ENCODE measurements at regions not wholly inside any gene's neighbourhood (a gene's known extent, or its start where the extent isn't known, plus 50 kb on each side); places are given as distances from the start of the nearest gene placed in this dataset.

DNA sequence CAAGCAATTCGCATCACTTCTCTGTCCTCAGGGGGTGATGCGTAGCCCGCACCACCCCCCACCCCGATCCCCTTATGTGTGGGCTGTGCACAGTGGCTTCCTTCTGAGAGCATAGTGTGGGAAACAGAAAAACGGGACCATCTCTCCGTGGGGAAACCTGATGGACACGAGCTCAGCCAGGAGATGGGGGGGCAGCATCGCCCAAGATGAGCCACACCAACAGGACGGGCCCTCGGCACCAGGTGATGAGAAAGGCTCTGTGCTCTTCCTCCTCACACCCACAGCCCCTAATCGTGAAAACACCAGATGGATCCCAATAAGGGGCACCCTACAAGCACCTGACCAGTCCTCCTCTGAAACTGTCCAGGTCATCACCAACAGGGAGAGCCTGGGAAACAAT lies 153.6 kb downstream of the SHANK2 start:
- TF ChIP-seq, protein P1, sequence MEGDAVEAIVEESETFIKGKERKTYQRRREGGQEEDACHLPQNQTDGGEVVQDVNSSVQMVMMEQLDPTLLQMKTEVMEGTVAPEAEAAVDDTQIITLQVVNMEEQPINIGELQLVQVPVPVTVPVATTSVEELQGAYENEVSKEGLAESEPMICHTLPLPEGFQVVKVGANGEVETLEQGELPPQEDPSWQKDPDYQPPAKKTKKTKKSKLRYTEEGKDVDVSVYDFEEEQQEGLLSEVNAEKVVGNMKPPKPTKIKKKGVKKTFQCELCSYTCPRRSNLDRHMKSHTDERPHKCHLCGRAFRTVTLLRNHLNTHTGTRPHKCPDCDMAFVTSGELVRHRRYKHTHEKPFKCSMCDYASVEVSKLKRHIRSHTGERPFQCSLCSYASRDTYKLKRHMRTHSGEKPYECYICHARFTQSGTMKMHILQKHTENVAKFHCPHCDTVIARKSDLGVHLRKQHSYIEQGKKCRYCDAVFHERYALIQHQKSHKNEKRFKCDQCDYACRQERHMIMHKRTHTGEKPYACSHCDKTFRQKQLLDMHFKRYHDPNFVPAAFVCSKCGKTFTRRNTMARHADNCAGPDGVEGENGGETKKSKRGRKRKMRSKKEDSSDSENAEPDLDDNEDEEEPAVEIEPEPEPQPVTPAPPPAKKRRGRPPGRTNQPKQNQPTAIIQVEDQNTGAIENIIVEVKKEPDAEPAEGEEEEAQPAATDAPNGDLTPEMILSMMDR (IDR thresholded peaks at IDR 0.05; ENCODE audit: insufficient read depth, low read depth, low read length): no peak
- no peak for DNase-seq (ENCODE audit: low read depth)

DNA sequence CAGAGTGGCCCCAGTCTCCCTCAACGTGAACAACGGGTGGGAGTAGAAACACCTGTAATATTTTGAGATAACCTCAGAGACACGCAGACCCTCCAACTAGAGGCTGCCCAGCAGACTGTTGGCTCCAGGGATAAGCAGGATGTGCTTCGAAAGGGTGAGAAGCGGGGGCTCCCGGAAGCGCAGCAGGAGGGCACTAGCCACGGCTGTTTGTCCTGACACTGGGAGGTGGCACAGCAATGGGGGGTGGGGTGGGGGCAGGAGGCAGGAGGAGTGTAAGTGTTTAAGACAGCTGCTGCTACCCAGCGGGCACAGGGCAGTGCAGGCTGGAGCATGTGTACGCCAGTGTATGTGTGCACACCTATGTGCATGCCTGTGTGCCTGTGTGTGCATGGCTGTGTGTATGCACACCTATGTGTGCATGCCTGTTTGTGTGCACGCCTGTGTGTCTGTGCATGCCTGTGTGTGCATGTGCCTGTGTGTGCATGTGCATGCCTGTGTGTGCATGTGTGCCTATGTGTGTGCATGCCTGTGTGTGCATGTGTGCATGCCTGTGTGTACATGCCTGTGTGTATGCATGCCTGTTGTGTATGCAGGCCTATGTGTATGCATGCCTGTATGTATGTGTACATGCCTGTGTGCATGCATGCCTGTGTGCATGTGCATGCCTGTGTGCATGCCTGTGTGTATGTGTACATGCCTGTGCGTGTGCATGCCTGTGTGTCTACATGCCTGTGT lies 154.7 kb downstream of the SHANK2 start:
- DNase-seq (ENCODE audit: low read depth): no peak
- H3K4me3 ChIP-seq (ENCODE audit: low read depth, low read length): no peak overlapping the region
- TF ChIP-seq, protein P1 (IDR thresholded peaks at IDR 0.05; ENCODE audit: insufficient read depth, low read depth, low read length): no peak

More for the DNA sequence above, 153.6 kb downstream of the SHANK2 start:
- H3K4me3 ChIP-seq (ENCODE audit: low read depth, low read length): no peak overlapping the region

DNA sequence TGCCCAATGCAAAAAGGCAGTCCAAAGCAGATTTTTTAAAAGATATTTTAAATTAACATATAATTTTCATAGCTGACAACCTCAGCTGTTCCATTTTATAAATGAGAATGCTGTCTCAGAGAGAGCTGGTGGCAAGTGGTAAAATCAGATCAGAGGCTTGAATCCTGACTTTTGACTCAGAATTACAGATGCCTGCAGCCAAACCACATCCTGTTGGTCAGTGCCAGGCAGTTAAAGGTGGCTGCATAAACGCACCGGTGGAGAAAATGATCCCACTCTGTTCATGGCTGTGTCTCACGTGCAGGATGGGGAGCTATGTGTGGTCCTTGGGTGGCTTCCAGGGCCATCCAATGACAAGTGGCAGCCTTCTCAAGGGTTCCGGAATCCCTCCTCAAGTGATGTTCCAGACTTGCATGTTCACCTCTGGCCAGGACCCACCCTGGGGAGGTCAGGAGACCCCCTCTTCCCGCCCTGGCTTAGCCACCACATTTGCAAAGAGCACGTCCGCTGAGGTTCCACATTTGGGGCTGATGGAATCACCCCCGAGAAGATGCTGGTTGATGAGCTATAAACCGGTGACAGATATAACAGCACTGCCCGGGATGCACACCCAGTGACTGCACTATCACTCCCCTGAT lies 155.5 kb downstream of the SHANK2 start:
- DNase-seq (ENCODE audit: low read depth): no peak
- TF ChIP-seq, protein P1 (IDR thresholded peaks at IDR 0.05; ENCODE audit: insufficient read depth, low read depth, low read length): no peak

DNA sequence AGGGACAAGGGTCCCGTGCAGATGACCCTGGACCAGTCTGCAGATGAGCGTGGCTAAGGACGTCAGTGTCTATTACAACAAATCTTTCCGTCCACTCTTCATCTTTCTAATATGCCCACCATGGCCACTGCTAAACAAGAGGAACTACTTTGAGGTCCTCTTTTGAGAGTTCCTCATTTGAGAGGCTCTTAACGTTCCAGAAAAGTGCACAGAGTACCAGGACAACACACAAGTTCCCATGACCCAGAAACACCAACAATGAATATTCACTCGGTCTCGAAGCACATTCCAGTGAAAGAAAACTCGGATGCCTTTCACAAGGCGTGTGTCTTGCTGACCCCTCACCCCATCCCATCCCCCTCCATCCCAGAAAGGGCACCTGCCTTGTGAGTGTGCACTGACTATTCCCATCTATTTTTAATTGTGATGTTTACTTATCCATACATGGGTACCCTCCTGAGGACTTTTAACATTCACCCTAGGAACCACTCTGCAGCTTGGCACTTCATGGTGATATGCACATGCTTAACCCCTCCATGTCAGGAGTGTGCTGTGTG lies 157.0 kb downstream of the SHANK2 start:
- H3K4me3 ChIP-seq (ENCODE audit: low read depth, low read length): no peak overlapping the region
- TF ChIP-seq, protein P1 (IDR thresholded peaks at IDR 0.05; ENCODE audit: insufficient read depth, low read depth, low read length): no peak
- no peak for DNase-seq (ENCODE audit: low read depth)

More for the DNA sequence above, 155.5 kb downstream of the SHANK2 start:
- H3K4me3 ChIP-seq (ENCODE audit: low read depth, low read length): no peak overlapping the region

DNA sequence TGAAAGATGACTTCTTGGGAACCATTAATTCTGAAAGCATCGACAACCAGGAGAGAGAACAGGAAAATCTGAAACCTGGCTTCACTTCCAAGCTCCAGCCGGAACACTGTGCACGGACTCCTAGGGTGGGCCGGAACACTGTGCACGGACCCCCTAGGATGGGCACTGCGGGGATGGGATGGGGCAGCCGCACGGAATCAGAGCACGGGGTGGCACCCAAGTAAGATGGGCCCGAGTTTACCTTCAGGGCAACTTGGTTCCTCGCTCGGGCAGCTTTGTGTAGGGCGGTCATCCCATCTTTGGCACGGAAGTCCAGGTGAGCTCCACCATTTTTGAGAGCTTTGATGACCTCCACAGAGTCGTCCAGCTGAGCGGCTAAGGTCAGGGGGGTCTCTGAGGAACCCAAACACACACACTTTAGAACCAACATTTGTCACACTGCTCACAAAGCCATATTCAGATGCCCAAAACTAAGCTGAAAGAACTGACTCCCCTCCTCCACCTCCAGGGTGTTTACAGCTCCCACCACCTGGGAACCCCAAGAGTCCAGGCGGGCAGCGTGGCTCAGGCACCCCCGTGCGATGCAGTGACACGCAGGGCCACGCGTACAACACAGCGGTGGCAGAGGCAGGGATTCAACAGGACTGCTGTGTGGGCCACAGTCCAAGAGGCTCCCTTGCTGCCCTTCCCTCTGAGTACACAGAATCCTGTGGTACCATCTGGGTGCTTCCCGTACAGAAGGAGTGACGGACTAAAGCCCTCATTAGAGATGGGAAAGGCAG lies 157.9 kb downstream of the SHANK2 start:
- TF ChIP-seq, protein P1 (IDR thresholded peaks at IDR 0.05; ENCODE audit: insufficient read depth, low read depth, low read length): no peak
- H3K4me3 ChIP-seq (ENCODE audit: low read depth, low read length): no peak overlapping the region
- no peak for DNase-seq (ENCODE audit: low read depth)

DNA sequence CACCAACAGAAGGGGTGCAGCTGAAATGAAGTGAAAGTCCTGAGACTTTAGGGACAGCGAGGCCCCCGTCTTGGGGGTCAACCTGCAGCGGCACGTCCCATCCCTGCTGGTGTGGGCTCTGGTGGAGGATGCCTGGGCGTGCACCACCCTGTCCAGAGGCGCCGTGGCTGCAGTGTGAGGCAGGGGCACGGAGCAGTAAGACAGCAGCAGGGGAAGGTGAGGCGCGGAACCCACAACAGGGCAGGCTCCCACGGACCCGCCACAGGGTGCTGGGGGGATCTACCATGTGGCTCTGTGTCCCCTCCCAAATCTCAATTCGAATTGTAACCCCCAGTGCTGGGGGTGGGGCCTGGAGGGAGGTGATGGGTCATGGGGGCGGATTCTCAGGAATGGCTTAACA lies 158.6 kb downstream of the SHANK2 start:
- H3K4me3 ChIP-seq (ENCODE audit: low read depth, low read length): no peak overlapping the region
- TF ChIP-seq, protein P1 (IDR thresholded peaks at IDR 0.05; ENCODE audit: insufficient read depth, low read depth, low read length): no peak
- DNase-seq (ENCODE audit: low read depth): no peak

Measured in fibroblast of villous mesenchyme (primary cell).